Activated T-cell treated with anti-CD3 and anti-CD28 coated beads for 24 hours (primary cell): ENCODE measurements at regions not wholly inside any gene's neighbourhood (a gene's known extent, or its start where the extent isn't known, plus 50 kb on each side); places are given as distances from the start of the nearest gene placed in this dataset.
"Not testable (repeated sequence)": the region's sequence is repeated elsewhere in the genome, so short reads cannot be mapped to it uniquely, and the experiment has no call there.

Source experiments
- DNase-seq: peaks from one replicate; pipeline ENCODE4 v3.0.0-alpha.2; 2020; ENCODE audit warnings: low read depth

DNA sequence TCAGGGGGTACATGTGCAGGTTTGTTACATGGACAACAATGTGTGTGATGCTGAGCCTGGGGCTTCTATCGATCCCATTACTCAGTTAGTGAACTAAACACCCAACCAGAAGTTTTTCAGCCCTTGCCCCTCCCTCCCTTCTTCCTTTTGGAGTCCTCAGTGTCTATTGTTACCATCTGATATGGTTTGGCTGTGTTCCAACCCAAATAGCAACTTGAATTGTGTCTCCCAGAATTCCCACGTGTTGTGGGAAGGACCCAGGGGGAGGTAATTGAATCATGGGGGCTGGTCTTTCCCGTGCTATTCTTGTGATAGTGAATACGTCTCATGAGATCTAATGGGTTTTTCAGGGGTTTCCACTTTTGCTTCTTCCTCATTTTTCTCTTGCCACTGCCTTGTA lies 186.3 kb downstream of the AEBP2 start:
- not testable (repeated sequence) for DNase-seq

DNA sequence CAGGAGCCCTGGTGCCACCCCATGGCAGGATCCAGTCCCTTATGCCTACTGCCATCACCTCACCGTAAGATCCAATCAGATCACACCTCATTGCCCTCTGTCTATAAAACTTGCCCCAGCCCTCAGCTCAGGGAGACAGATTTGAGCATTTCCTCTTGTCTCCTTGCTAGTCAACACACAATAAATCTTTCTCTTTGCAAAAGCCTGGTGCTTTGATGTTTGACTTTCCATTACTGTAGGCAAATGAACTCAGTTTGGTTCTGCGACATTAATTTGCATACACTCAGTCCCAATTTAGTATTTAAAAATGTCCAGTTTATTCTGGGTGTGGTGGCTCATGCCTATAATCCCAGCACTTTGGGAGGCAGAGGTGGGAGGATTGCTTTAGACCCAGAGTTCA lies 188.4 kb downstream of the AEBP2 start:
- DNase-seq: no peak

DNA sequence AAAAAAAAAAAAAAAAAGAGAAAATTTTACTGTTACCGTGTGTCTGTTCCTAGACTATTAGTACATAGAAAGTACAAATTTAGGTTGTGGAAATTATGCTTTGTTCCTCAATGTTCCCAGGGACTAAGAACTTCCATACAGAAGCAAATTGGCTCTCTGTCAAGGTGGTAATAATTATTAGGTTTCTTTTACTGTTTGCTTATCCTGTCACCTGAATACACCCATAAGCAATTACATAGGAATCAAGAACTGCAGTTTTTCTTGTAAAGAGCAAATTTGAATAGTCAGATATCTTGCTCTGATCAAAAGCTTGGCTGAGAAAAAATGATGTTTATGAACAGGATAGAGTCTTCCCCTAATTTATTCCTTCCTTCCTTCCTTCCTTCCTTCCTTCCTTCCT lies 191.2 kb downstream of the AEBP2 start:
- DNase-seq: no peak

DNA sequence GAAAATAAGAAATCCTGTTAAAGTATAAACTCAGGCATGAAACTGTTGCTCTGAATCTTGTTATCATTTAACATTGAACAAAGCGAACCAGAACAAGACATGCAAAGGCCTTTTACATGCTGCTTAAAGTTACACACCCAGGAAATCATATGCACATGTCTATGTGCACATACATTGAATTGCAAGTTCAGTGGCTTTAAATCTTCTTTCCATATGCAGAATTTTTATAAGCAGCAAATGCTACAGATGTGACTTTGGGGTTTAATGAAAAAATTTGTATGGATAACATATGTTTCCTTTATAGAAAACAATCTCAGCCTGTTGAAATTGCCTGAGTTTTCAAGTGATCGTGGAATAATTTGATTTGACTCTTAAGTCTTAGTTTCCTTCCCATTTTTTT lies 193.9 kb downstream of the AEBP2 start:
- no peak for DNase-seq

DNA sequence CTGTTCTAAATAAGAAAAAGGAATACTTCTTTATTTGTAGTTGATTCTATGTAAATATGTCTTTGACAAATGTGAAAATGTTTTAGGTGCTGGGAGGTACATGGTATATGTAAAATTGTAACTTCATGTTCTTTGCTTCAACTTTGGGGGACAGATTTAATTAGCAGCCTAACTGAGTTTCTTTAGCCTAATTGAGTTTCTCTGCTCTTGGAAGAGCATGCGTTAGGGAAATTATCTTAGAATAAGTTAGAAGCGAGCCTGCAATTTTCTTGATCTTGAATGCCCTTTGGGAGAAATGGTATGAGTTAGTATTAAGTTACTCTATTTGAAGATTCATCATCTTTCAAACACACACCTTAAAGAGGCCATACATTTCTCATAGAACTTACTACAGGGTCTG lies 194.3 kb downstream of the AEBP2 start:
- DNase-seq: no peak

DNA sequence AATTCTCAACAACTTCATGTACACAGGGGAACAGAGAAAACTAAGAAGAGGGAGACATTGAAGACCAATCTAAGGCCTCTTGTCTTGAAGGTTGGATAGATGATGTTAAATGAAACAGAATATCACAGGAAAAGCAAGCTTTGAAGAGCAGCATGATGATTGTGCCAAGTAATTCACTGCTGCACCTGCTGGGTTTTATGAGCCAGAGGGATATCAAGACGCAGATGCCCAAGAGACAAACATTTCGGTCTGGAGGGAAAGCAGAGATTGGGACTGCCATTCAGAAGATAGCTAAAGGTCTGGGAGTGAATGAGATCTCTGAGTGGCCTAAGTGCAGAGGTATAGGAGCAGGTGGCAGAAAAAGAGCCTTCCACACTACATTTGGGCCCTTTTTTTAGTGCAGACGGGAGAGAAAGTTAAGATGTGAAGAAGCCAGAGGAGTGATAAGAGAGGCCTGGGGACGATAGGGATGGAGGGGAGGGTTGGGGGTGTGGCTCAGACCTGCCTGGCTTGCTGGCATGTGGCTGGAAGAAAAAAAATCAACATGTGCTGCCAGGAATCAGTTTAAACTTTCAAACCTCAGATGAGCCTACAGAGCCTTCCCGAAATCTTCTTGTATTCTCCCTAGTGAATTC lies 200.6 kb downstream of the AEBP2 start:
- DNase-seq: no peak

DNA sequence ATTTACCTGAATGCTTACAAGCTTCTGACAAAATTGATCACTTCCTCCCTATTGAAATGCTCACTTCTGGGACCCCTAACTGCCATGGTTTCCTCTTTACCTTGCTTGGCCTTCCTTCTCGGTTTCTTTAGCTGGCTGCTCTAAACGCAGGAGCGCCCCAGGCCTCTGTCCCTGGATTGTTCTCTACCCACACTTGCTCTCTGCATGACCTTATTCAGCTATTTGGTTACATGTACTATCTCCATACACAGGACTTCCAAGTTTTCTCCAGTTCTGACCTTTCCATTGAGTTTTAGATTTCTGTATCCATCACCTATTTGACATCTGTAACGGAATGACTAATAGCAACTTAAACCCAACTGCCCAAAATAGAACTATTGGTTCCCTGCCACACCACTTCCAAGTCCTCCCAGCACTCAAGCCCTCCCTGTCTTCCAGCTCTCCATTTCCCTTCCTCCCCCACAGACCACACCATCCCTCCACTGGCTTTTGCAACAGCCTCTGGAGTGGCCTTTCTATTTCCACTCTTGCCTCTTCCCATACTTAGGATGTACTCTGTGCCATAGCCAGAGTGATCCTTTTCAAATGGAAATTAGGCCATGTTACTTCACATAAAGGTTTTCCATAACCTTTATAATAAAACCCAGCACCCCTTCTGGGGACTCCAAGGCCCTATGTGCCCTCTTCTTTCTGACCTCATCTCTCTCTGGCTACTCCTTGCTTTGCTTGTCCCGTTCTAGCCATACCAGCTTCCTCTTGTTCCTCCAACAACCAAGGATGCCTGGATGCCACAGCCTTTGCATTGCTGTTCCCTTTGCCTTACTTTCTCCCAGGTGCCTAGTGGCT lies 202.2 kb downstream of the AEBP2 start:
- no peak for DNase-seq

DNA sequence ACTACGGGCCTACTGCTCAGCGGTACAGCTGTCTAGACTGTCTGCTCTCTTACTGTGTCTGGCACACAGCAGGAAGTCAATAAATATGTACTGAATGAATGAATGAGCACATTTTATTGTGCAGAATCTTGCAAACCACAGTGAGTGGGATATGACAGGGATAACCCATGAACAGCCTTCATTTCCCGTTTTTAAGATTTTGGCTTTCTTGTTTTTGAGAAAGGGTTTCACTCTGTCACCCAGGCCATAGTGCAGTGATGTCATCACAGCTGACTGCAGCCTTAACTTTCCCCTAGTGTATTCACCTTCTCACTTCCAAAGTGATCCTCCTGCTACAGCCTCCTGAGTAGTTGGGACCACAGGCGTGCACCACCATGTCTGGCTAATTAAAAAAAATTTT lies 203.1 kb downstream of the AEBP2 start:
- DNase-seq: no peak

DNA sequence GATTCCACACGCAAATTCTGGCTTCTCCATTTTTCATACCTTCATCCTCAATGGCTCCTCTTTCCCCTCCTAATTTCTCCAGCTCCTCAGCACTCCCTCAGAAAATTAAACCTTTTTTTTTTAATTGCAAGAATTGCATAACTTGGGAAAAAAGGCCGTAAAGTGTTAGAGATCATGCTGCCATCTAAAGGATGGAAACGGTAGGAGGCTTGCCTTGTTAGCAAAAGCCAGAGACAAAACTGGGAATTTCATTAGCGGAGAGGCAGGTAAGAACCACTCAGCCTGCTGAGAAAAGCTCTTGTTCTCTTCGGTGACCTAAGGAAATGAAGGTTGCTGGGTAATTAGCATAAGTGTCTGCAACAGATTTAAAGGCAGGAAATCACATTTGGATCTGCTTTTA lies 204.3 kb downstream of the AEBP2 start:
- DNase-seq: no peak

DNA sequence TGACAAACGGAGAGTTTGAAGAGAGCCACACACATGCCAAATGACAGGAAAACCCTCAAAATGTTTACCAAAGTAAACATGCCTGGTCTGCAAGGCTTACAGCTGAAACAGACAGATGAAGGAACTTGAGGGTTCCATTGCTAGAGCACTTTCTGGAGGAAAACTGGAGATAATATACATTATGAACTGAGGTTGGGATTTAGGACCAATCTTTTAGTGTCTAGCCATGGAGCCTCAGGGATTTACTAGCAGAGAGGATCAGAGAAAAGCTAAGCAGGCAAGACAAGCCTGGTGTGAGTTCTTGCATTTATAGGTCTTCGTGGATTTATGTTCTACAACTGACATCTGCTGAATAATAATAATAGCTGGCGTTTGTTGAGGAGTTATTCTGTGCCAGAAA lies 205.3 kb downstream of the AEBP2 start:
- DNase-seq: no peak

DNA sequence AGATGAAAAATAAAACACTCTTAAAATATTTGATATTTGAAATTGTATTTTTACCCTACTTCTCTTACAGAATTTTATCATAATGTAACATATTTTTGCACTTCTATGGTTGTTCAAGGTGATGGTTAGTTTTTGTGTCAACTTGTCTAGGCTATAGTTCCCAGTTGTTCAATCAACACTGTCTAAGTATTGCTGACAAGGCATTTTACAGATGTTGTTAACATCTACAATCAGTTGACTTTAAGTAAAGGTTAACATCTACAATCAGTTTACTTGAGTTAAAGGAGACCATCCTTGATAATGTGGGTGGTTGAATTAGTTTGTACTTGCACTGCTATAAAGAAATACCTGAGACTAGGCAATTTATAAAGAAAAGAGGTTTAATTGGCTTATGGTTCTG lies 206.5 kb downstream of the AEBP2 start:
- DNase-seq: no peak

DNA sequence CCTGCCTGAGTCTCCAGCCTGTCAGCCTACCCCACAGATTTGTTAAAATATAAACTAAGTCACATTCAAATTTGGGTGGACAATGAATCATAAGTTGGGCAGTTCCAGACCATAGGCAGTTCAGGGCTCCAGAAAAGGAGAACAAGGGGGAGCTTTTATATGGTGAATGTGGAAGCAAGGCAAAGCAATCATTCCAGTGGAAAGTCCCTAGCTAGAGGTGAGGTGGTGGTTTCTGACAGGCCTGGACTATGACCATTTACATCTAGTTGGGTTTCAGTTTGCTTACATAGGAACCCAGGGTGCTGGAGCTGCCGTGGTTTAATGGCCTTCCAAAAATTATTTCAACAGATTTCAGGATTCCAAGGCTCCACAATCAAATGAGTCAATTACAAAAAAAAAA lies 207.3 kb downstream of the AEBP2 start:
- no peak for DNase-seq

DNA sequence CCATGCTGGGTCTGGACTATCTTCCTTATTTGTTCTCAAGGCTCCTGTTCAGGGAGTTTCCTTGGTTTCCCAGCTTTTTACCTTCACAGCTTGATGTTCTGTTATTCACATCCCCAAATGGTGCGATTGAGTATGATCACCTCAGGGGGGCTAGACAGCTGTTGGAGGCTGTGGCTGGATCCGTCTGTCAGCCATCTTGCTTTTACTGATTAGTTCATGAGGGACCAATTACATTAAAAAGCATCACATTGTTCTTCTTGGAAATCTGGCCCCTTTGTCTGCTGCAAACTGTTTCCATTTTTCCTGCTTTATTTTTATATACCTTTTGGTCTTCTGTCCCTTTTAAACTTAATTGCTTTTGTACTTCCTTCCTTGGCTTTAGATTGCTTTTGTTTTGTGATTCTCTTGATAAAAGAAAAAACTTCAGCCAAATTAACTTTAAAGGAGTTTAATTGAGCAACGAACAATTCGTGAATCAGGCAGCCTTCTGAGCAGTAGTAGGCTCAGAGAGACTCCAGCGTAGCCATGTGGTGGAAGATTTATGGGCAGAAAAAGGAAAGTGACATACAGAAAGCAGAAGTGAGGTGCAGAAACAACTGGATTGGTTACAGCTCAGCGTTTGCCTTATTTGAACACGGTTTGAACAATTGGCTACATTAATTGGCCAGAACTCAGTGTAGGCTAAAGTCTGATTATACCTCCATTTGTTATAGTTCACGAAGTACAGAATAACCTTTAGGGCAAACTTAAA lies 208.7 kb downstream of the AEBP2 start:
- DNase-seq: no peak

DNA sequence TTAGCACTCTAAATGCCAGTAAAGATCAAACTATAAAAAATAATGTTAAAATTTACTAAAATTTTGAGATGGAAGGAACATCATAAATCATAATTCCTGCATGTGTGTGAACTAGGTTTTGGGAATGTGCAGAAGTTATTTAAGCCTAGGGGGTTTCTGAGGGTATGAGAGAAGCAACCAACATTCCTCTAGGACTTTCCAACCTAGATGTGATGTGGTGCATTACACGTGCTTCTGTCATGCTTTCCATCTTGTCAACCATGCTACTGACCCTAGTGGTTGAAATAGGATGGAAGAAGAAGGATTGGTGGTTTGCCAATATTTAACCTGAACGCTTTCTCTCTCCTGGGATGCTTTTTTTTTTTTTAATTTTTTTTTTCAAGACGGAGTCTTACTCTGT lies 209.3 kb downstream of the AEBP2 start:
- DNase-seq: no peak

DNA sequence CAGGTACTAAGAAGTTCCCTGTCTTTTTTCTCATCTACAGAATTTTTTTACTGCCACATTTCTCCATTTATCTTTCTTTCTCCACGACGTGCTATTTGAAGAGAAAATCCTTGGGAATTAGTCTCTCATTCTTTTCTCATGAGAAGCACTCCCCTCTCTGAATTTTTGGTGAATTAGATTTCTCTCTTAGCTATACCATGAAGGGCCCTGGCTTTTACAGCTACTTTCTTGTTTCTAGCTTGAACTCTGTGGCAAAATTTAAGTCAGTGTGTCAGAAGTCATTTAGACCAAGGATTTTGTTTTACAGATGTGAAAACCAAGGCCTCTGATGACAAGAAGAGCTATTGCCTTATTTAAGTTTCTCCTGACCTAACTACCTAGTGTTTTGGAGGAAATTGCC lies 213.1 kb downstream of the AEBP2 start:
- no peak for DNase-seq

DNA sequence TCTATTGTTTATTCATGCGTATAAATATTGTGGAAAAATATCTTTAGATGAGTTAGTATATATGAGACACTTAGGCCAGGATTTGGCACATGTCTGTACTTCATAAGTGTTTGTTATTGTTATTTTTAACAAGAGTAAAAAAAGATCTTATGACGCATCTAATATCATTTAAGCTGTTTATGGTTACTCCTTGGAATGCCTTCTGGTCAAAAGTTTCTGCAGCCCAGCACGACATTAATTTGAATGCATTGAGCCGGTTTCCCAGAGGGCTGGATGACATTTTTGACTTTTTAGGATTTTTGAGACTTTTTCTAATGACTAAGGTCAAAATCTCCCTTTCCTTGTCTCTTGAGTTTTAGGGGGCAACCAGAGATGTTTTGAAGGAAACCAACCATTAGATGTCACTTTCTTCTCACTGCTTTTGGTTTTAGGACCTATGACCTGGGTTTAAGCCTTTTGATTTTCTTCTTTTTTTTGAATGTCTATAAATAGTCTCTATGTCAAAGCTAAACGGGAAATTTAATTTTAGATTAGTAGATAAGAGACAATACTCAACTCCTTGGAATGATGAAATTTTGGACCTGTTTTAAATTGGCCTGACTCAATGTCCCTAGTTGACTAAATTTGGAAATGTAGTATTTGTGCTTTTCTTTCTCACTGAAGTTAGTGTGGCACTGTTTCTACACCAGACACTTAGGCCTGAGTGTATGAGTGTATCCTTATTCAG lies 215.5 kb downstream of the AEBP2 start:
- DNase-seq: no peak

DNA sequence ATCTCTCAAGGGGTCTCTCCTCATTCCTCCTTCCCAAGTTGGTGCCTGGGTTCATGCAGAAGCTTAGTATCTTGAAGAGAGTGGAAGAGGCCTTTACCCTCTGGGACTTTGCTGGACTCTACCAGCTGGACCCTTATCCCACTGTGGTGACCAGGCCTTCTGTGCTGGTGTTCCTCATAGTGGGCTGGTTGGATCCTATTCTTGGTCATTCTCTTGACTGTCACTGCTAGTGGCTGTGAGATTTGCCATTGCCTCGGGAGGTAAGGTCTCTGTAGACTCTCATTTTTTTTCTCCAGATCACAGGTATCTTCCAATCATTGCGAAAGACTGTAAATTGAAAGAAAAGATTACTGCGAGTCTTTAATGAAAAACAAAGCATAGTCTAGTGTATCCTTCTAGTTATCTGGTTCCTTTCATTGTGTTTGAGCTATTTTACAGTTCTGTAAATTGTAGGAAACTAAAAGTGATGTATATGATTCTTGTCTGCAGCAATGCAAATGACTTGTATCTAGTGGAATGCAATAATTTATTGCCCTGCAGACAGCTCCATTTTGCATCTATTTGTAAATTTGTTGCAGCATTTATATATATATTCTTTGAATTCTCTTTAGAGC lies 217.9 kb downstream of the AEBP2 start:
- no peak for DNase-seq

DNA sequence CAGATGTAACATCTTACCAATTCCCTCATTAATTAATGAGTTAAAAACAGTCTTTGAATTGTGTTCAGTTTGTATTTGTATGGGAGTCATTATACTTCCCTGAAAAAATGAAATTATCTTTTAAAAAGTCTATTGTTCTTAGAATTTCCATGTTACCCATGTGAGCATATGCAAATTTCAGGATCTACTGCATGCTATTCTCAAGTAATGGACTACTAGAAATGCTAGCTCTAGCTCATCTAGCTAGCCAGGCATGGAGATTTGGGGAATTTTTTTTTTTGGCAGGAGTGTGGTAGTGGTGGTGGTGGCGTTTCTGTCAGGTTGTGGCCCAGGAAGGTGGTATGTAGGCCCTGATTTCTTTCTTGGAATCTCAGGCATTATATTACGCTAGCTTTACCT lies 218.4 kb downstream of the AEBP2 start:
- DNase-seq: no peak

DNA sequence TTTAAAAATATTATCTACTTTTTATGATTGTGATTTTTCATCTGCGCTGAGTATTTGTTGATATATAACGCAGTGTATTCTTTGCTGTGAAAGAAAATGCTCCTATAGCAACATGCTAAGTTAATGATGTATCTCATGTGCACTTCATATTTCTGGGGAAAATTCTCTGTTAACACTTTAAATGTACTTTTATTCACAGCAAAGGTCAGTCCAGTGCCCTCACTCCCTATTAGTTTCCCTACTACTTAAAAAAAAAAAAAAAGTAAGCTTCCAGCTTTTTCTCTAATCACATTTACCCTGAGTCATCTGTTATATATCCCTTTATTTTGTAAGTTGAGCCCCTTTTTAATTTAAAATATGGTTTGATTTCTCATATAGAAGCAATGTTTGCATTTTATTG lies 219.8 kb downstream of the AEBP2 start:
- DNase-seq: no peak

DNA sequence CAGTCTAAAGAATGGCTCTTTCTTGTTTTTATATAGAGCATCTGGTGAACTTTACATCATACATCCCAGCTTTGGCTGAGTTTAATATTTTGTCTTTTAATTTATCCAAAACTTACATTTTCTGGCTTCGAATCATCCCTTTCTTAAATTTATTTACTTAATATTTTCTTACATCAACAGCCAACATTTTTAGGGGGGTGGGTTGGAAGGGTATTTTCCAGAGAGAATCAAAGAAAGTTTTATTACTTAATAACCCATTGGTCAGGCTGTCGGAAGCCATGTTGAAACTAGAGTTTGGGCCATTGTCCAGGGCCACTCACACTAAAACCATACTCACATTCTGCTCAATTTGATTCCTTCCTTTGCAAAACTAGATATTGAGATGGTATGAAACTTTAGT lies 220.2 kb downstream of the AEBP2 start:
- DNase-seq: no peak

DNA sequence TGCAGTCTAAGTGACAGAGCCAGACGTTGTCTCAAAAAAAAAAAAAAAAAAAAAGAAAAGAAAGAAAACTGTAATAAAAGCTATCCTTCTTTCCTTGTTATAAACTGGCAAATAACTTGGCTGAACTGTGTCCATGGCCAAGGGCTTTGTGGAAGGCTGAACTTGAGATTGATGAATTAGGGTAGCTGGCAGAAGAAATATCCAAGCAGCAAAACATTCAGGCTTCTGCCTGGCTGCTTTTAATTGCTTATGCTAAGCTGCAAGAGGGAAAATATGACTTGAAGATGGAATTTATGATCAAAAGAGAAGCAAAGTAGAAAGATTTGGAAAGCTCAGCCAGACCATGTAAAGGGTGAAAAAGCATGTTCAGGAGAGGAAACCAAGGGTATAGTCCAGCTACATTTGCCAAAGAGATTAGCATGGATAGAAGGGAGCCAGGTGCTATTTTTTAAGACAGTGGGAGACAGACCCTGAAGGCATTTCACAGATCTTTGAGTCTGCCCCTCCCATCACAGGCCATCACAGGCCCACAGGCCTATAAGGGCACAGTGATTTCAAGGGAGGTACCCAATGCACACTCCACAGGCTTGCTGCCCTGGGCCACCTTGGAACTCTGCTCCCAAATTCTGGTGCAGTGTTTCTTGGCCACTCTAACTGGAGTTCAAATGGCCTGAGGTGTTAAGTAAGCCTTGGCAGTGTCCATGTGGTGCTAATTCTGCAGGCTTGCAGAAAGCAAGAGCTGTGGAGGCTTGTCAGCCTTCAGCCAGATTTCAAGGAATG lies 226.0 kb downstream of the AEBP2 start:
- no peak for DNase-seq
